ENCODE measurements at regions not wholly inside any gene's neighbourhood (a gene's known extent, or its start where the extent isn't known, plus 50 kb on each side); places are given as distances from the start of the nearest gene placed in this dataset.
"Not testable (repeated sequence)": the region's sequence is repeated elsewhere in the genome, so short reads cannot be mapped to it uniquely, and the experiment has no call there.

DNA sequence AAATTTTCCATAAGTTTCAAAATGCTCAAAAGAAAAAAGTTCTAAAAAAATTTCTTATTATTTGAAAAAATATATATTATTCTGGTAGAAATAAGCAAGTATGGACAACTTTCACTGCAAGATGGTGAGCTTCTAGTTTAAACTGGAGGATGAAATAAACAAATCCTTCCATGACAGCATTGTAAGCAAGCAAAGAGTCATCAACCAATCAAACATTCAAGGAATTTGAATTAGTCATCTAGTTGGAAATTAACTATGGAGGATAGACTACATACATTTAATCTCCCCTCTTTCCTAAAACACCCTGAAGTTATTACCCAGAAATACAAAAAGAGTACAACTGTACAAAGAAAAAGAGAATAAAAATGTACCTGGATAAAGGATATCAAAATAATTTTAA is 51.0 kb upstream of the IRX5 start:
- DNase-seq (no peak), ATAC-seq (no peak)
- intact Hi-C loops (cut with DNase I): no loop called here

DNA sequence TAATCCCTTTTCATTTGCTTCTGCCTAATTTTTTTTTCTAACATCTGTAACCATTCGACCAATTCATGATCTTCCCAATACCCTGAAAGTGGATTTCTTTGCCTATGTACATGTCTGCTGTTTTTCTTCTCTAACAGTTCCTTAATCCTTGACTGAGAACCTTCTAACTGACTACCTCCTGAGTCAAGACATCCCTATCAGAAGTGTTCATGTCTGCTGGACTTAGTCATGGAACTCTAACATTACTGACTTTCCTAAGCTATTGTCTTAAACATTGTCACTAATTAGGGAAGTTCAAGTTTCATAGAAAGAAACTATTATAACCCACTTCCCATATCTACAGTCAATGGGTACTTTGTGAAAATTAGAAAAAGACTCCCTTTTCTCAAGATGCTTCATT is 52.4 kb upstream of the IRX5 start:
- intact Hi-C loops (cut with DNase I): no loop called here
- ATAC-seq: no peak

DNA sequence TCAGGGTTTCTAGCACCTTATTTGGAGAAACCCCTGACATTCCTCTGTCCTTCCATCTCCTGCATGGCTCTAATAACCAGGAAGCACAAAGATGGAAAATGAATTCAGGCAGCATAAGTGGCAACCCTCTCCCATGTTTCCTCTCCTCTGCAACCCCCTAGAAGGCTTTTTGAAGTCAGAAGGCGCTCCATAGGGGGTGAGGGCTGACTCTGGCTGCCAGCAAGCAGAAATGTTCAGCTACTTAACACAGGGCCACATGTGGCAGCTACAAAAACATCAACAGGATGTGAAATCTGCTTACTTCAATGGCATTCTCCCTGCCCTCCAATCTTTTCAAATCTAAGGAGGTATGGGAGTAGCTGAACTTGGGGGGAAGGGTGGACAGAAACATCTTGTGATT is 55.2 kb upstream of the IRX5 start:
- DNase-seq (no peak), ATAC-seq (no peak)
- intact Hi-C loops (cut with DNase I): no loop called here

More for the DNA sequence above, 52.4 kb upstream of the IRX5 start:
- no peak for DNase-seq

DNA sequence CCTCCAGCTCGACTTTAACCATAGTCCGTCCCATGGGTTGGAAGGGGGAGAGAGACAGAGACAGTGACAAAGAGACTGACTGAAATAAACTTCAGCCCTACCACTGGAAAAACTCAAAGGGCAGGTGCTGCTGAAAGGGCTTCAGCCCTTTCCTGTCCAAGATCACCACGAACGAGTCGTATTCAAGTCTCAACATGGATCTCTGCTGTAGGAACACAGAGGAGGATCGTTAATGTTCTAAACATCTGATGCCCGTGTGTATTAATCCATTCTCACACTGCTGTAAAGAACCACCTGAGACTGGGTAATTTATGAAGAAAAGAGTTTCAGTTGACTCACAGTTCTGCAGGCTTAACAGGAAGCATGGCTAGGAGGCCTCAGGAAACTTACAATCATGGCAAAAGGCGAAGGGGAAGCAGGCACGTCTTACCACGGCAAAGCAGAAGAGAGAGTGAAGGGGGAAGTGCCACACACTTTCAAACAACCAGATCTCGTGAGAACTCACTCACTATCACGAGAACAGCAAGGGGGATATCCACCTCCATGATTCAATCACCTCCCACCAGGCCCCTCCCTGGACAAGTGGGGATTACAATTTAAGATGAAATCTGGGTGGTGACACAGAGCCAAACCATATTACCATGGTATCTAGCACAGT is 56.8 kb upstream of the IRX5 start:
- ATAC-seq; intact Hi-C loops (cut with DNase I); DNase-seq: not testable (repeated sequence)

DNA sequence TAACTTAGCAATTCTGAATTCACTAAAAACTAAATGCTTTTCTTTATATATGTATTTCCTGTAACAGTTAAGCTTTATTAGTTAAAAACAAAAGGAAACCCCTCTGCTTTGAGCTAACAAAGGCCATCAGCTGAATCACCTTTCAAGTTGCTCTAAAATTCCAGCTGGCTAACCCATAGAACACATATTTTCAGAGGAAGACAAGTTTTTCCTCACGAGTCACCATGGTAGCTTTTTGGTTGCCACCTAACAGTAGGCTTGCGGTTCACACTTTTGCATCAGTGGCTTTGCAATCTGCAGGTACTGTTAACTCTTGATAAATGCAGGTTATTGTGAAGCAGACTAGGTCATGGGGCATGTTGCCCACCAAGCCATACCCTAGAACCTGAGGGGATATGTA is 57.6 kb upstream of the IRX5 start:
- no peak for DNase-seq
- ATAC-seq: no peak
- intact Hi-C loops (cut with DNase I): no loop called here

DNA sequence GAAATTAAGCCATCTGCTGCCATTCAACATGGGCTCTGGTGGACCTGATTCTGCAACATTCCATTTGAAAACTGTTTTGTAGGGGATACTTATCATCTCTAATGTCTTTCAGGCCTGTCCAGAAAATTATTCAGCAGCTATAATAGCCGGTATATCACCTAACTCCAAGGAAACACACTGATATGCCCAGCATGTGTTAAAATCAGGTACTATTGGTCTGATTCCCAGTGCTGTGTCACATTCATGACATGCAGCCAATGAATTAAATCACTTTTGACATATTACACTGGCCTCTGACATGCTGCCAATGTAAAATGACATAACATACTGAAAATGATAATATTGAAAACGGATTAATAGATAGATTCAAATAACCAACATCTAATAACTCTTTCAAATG is 60.5 kb upstream of the IRX5 start:
- ATAC-seq (no peak), DNase-seq (no peak)
- intact Hi-C loops (cut with DNase I): no loop called here

DNA sequence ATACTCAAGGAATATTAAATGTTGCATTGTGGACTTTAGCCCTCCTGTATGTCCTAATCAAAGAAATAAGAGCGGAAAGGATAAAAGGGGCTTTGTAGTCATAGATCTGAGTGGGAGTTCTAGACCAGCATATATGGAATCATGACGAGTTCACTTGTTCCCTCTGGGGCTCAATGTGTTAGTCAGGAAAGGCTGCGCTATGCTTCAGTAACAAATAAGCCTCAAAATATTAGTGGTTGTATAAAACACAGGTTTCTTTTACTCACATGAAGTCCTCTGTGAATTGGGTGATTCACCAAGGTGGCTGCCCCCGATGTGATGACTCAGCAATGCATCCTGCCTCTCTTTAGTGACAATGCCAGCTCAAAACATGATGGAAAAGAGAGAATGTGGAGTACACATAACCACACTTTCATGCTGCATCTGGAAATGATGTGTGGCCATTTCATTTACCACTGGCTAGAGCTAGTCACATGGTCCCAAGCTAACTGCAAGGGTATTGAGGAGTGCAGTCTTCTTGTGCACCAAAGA is 63.3 kb upstream of the IRX5 start:
- DNase-seq (no peak), ATAC-seq (no peak)
- intact Hi-C loops (cut with DNase I): no loop called here

DNA sequence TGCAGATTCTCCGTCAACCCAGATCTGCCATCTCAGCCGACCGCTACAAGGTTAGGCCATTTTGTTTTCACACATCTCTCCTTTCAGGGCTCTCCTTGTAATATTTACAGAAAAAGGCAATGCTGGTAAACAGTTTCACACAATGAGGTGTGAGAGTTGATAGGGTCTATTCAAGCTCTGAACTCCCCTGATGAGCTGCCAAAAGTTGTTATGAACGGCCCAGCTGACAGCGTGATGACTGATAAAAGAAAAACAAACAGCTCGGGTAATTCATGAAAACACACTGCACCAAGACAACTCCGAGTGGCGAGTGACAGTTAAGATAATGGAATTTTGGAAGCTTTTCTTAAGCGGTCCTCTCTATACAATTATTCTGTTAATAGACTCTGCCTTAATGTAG is 68.1 kb upstream of the IRX5 start:
- intact Hi-C loops (cut with DNase I): no loop called here
- DNase-seq (no peak), ATAC-seq (no peak)

DNA sequence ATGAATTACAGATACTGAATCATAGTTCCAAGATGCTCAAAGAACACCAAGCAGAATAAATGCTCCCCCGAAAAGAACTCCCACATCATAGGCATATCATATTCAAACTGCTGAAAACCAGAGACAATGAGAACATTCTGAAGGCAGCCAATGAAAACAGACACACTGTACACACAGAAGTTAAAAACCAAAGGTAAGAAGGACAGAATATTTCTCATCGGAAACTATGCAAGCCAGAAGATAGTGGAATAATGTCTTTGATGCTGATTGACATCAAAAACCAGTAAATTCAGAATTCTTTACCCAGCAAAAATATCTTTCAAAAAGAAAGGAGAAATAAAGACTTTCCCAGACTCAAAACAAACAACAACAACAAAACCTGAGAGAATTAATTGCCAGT is 73.8 kb upstream of the IRX5 start:
- intact Hi-C loops (cut with DNase I): no loop called here
- DNase-seq (no peak), ATAC-seq (no peak)

DNA sequence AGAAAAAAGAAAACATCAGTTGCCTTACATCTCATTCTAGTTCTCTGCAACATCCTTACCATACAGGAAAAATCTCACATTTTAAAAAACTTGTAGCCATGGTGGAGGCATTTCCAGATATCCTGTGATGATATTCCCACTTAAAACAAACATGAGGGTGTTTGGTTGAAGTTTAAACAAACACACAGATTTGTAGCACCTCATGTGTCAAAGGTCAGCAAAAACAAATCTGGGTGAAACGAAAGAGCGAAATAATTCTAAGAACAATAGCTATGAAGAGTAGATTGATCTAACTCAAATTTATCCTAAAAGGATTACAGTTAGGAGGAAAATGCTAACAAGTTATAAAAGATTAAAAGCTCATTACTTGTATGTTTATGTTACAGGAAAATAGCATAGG is 83.1 kb upstream of the IRX5 start:
- DNase-seq: no peak
- intact Hi-C loops (cut with DNase I): no loop called here
- no peak for ATAC-seq

DNA sequence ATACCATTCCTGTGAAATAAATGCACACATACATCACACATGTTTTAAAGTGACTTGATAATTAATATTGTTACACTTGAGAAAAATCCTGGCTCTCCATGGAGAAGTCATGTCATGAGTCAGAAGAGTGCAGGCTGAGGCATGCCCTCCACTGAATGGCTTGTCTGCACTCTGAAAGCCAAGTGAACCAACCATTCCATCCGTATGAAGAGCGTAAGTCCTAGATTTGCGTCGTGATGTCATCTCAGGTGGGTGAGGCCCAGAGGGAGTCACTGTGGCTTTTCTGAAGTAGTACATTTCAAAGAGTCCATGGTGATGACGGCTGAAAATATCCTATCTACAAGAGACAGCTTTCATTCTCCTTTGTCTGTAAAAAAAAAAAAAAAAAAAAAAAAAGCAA is 83.5 kb upstream of the IRX5 start:
- intact Hi-C loops (cut with DNase I): no loop called here
- ATAC-seq: peak in 1 of 2 donors; percentile 68

DNA sequence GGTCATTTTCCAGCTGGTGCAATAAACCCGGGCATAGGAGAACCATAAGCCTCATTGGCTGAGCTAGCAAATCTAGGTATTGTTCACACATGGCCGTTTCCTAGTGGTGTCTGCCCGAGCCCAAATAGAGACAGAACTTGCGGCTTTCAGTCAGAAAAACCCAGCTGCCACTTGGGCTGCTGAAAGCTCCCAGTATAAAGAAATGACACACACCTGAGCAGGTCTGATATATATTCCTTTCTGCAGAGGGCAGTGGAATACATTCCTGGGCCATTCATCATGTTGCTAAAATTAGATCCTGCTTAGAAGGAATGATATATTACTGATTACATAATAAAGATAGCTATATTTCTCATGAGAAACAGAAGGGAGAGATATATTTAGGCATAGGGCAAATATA is 83.9 kb upstream of the IRX5 start:
- ATAC-seq (peak; percentile 23 to 63), DNase-seq (no peak)
- intact Hi-C loops (cut with DNase I): no loop called here

More for the DNA sequence above, 83.5 kb upstream of the IRX5 start:
- DNase-seq: no peak

DNA sequence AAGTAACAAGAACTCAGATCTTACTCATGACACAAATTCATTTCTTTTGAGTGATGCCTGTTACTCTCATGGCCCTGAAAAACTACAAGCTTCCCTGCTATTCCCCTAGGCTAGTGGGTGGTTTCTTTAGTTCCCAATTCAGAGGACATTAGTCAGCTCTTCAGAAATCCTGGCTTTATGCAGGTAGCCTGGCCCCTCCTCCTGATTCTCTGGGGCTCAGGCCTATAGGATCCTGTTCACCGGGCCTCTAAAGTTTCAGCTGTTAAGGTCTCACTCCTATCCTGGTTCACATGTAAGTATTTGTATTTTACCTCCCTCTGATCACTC is 87.3 kb upstream of the IRX5 start:
- intact Hi-C loops (cut with DNase I): no loop called here
- DNase-seq (no peak), ATAC-seq (no peak)

DNA sequence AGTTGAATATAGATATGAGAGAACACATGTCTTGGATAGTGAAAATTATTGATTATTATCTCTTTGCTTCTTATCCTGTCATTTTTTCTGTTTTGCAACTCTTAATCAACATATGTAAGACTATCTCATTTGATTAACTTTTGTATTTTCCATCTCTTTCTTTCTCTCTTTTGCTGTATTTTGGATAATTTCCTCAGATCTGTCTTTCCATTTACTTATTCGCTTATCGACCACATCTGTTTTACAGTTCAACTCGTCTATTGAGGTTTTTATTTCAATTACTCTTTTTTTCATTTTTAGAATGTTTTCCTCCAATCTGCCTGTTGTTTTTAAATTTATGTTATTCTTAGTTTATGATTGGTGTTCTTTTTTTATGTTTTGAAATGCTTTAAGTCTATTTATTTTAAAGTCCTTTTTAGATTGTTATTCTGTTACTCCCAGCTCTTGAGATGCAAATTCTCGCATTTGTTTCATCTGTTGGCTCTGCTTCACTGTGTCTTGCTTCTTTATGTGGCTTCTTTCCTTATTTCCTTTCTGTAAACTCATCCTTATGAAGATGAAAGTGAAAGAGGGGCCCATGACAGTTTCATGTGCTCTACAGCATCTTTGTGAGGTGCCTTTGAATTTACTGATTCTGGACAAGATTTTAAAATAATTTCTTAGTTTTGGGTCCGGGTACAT is 87.8 kb upstream of the IRX5 start:
- intact Hi-C loops (cut with DNase I): no loop called here
- DNase-seq: no peak

DNA sequence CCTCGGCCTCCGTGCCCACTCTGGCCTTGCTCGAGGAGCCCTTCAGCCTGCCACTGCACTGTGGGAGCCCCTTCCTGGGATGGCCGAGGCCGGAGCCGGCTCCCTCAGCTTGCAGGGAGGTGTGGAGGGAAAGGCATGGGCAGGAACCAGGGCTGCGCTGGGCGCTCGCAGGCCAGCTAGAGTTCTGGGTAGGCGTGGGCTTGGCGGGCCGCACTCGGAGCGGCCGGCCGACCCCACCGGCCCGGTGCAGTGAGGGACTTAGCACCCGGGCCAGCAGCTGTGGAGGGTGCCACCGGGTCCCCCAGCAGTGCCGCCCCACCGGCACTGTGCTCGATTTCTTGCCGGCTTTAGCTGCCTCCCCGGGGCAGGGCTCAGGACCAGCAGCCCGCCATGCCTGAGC is 101.0 kb upstream of the IRX5 start:
- intact Hi-C loops (cut with DNase I): no loop called here
- ATAC-seq (no peak), DNase-seq (no peak)

More for the DNA sequence above, 87.8 kb upstream of the IRX5 start:
- no peak for ATAC-seq

DNA sequence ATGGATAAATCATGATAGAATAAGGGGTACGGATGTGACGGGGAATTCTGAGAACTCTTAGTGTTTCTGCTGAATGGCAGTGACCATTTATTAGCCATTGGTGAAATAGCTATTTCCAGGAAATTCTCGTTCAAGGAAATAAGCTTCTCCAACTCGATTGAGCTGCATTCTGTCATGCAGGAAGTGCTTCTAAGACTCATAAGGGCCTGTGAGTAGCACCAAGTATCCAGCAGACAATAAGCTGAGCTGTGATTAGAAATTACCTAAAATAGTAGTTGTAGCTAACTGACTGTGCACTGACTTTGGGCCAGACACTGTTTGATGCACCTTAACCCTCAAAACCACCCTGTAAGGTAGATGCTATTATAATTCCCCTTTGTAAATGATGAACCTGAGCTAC is 107.8 kb upstream of the IRX5 start:
- no peak for DNase-seq
- no peak for ATAC-seq
- intact Hi-C loops (cut with DNase I): no loop called here

DNA sequence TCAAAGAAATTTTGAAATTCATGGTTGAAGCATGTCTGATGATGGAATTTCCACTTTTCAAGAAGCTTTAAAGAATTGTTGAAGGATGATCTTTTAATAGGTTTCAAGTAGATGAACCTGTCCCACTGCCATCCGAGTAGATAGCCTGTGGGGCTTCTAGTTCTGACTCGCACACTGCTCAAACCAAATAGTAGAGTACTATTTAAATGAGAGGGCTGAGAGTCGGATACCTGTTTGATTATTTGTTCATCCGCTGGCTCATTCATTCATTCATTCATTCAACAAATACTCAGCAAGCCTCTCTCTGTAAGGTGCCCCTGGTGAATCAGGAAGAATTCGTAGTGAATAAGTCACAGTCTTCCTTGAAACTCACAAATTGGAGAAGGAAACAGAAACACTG is 108.2 kb upstream of the IRX5 start:
- intact Hi-C loops (cut with DNase I): no loop called here
- ATAC-seq (no peak), DNase-seq (no peak)

DNA sequence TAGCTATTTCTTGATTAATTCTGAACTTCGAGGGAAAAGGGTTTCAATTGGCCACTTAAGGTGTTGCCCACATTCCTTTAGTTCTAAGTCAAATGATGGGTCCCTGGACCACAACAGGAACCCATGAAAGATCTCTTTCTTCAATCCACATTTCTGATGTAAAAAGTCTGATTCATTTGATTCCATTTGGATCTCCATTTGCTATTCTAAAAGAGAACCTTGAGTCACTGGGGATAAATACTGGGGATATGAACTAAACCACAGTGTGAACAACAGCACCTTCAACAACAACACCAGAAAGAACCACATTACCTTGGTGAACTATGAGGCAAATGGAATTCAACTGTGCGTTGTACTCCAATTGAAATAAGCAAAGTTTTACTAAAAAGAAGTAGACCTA is 108.9 kb upstream of the IRX5 start:
- no peak for DNase-seq
- ATAC-seq: no peak
- intact Hi-C loops (cut with DNase I): no loop called here

DNA sequence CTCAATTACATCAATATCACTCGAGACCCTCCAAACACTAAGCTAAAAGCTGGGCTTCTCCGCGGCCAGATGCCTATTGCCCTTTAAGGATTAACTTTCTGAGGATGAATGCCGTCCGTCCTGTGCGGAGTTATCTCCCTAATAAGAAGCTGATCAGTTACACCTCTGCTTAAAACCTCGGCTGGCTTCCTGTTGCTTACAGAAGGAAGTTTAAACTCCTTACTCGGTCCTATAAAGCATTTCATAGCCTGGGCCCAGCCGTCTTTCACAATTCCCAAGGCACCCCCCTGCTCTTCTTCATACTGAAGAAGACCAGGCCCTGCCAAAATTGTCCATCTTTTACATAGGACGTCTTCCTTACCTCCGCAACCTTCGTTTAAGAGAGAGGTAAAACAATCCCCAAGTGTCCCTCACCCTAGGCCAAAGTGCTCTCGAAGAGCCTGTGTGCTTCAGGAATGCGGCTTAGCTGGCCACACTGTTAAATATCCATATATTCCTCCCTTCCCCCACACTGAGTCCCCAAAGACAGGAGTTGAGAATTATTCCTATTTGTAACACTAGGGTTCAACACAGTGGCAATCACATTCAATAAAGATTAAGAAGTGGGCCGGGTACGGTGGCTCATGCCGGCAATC is 112.6 kb upstream of the IRX5 start:
- ATAC-seq (no peak), DNase-seq (no peak)
- intact Hi-C loops (cut with DNase I): no loop called here

DNA sequence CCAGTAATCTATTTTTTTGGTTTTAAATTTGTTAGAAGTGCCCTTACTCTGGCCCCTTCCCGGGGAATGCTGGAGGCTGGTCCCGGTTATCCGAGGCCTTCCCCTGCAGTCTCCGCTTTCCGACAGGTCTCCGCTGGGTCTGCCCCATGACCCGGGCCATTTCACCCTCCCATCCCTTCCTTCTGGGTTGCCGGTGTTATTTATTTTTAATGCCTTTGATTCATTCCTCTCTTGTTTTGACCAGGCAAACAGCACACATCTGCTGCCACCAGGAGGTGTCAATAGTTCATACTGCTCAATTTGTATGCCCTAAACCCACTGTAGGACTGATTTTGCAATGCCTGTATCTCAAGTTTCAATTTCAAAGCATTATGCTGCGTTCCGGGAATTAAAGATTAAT is 113.2 kb upstream of the IRX5 start:
- no peak for ATAC-seq
- no peak for DNase-seq
- intact Hi-C loops (cut with DNase I): no loop called here

DNA sequence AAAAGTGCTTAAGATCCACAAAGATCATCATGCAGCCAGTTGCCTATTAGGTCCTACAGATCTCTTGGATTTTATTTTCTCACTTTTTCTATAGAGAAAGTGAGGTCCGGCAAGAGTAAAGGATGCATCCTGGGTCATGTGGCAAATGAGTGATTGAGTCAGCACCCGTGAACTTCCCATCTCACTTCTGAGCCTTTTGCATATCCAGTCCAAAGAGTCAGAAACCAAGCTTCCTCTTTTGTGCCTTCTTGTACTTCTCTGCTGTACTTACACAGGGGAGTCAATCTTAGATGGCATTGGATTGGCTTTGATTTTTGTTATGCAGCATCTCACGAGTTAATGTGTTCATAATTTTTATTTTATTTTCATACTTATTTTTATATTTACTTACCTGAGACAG is 114.2 kb upstream of the IRX5 start:
- no peak for ATAC-seq
- intact Hi-C loops (cut with DNase I): no loop called here

More for the DNA sequence above, 114.2 kb upstream of the IRX5 start:
- DNase-seq: no peak
